ENCODE measurements at regions not wholly inside any gene's neighbourhood (a gene's known extent, or its start where the extent isn't known, plus 50 kb on each side); places are given as distances from the start of the nearest gene placed in this dataset.
"Not testable (repeated sequence)": the region's sequence is repeated elsewhere in the genome, so short reads cannot be mapped to it uniquely, and the experiment has no call there.

GRCh38 chr1:166305371-166305770, 138.6 kb upstream of the FAM78B start:
- ChIA-PET POLR2A (no interaction called here), CTCF (interaction anchor here (0.6 kb wide), 1 partner anchor 426 kb away, joined by 3 read pairs; no protein-coding TSS in a partner anchor)
- Histone ChIP-seq H3K36me3 (ENCODE audit: control insufficient read depth in 2 of 2, insufficient read depth in 1 of 2, low read length in 2 of 2) (no peaks in the 10 kb centered on the region), H3K9me3 (ENCODE audit: control insufficient read depth, insufficient read depth, low read depth, low read length) (no peaks in the 10 kb centered on the region), H3K4me1 (ENCODE audit: control insufficient read depth, insufficient read depth, low read length) (no peaks in the 10 kb centered on the region), H3K4me3 (ENCODE audit: low read depth, low read length) (no peak overlapping the region), H3K27ac (ENCODE audit: extremely low read depth, low read depth, low read length) (no peak overlapping the region)
- TF ChIP-seq KLF1 (tag by site-specific recombination; IDR thresholded peaks at IDR 0.05) (no peak), ZBTB49 (tag by site-specific recombination; IDR thresholded peaks at IDR 0.05; ENCODE audit: low read depth) (no peak), INSM2 (tag by site-specific recombination; IDR thresholded peaks at IDR 0.05) (no peak), BCL6B (tag by site-specific recombination; IDR thresholded peaks at IDR 0.05) (no peak), ZNF76 (tag by site-specific recombination; IDR thresholded peaks at IDR 0.05; ENCODE audit: borderline replicate concordance, low read depth) (no peak), GLIS1 (tag by site-specific recombination; IDR thresholded peaks at IDR 0.05) (no peak)

- ChIA-PET CTCF (no interaction called here), POLR2A (no interaction called here)
- Histone ChIP-seq H3K27ac (ENCODE audit: extremely low read depth, low read depth, low read length) (no peak overlapping the region), H3K9me3 (ENCODE audit: control insufficient read depth, insufficient read depth, low read depth, low read length) (no peaks in the 10 kb centered on the region), H3K4me1 (ENCODE audit: control insufficient read depth, insufficient read depth, low read length) (no peaks in the 10 kb centered on the region), H3K4me3 (ENCODE audit: low read depth, low read length) (no peak overlapping the region), H3K36me3 (ENCODE audit: control insufficient read depth in 2 of 2, insufficient read depth in 1 of 2, low read length in 2 of 2) (no peaks in the 10 kb centered on the region)
- TF ChIP-seq KLF10 (tag by site-specific recombination; IDR thresholded peaks at IDR 0.05): no peak
- TF ChIP-seq ZNF473 (tag by site-specific recombination; IDR thresholded peaks at IDR 0.05): no peak
- TF ChIP-seq ZNF488 (tag by site-specific recombination; IDR thresholded peaks at IDR 0.05): no peak
- no peak for TF ChIP-seq ZNF777 (tag by site-specific recombination; IDR thresholded peaks at IDR 0.05; ENCODE audit: borderline replicate concordance)
- no peak for TF ChIP-seq ZSCAN5A (tag by site-specific recombination; IDR thresholded peaks at IDR 0.05)
- no peak for TF ChIP-seq GLI4 (tag by site-specific recombination; IDR thresholded peaks at IDR 0.05)
- no peak for TF ChIP-seq HOXC10 (CRISPR knock-in tag; IDR thresholded peaks at IDR 0.05)
- TF ChIP-seq ZNF555 (tag by site-specific recombination; conservative IDR thresholded peaks at IDR 0.05): no peak
- no peak for TF ChIP-seq SP7 (tag by site-specific recombination; IDR thresholded peaks at IDR 0.05)
- no peak for TF ChIP-seq ZNF670 (tag by site-specific recombination; IDR thresholded peaks at IDR 0.05; ENCODE audit: low read depth)
- TF ChIP-seq CTCF (tag by site-specific recombination; IDR thresholded peaks at IDR 0.05): no peak
Observed at GRCh38 chr1:166307261-166308188, 140.7 kb upstream of the FAM78B start.

- CTCF ChIA-PET; H3K4me3 ChIP-seq (ENCODE audit: low read depth, low read length); H3K9me3 ChIP-seq (ENCODE audit: control insufficient read depth, insufficient read depth, low read depth, low read length); H3K4me1 ChIP-seq (ENCODE audit: control insufficient read depth, insufficient read depth, low read length); H3K36me3 ChIP-seq (ENCODE audit: control insufficient read depth in 2 of 2, insufficient read depth in 1 of 2, low read length in 2 of 2); H3K27ac ChIP-seq (ENCODE audit: extremely low read depth, low read depth, low read length); POLR2A ChIA-PET: not testable (repeated sequence)
Observed at GRCh38 chr1:166316306-166316705, 149.5 kb upstream of the FAM78B start.
